Stomach (tissue), 4 donors: ENCODE measurements at regions not wholly inside any gene's neighbourhood (a gene's known extent, or its start where the extent isn't known, plus 50 kb on each side); places are given as distances from the start of the nearest gene placed in this dataset.
"Not testable (repeated sequence)": the region's sequence is repeated elsewhere in the genome, so short reads cannot be mapped to it uniquely, and the experiment has no call there.

Experiments
- CTCF ChIP-seq, 7 experiments: fragments of 450-650 bp in 4 of 7; fragments of 200-600 bp in 3 of 7; sonication (generic) in 3 of 7; IDR thresholded peaks; one replicate each; pipeline ENCODE4 v1.5.1; 2016 to 2019; ENCODE audit warnings: antibody characterized with exemption in 7 of 7, control low read depth in 2 of 7, mild to moderate bottlenecking in 1 of 7
- POLR2A ChIP-seq, 4 donors: fragments of 450-650 bp; IDR thresholded peaks; one replicate each; pipeline ENCODE4 v1.6.1; 2016; ENCODE audit warnings: antibody characterized with exemption in 4 of 4, control low read depth in 2 of 4, mild to moderate bottlenecking in 1 of 4, moderate library complexity in 1 of 4
- POLR2AphosphoS5 ChIP-seq, 3 donors: sonication (generic); formaldehyde crosslinking; IDR thresholded peaks; one replicate each; pipeline ENCODE4 v1.6.1; 2016; ENCODE audit warnings: antibody characterized with exemption in 3 of 3

GRCh38 chr15:19964480-19964879 is 577.1 kb downstream of the GOLGA6L6 start:
- not testable (repeated sequence) for TF ChIP-seq CTCF, POLR2A, POLR2AphosphoS5 (IDR thresholded peaks at IDR 0.05)
